H9 (cell line): ENCODE measurements at regions not wholly inside any gene's neighbourhood (a gene's known extent, or its start where the extent isn't known, plus 50 kb on each side); places are given as distances from the start of the nearest gene placed in this dataset.

ENCODE experiments used
- DNase-seq: peaks from one replicate; pipeline ENCODE4 v3.0.0-alpha.2; 2017
- H2AFZ ChIP-seq: one replicate; pipeline ENCODE4 v1.6.1; 2013; ENCODE audit warnings: mild to moderate bottlenecking, low read length, control low read depth, moderate library complexity
- H2AK5ac ChIP-seq: 2 replicates; pipeline ENCODE4 v1.6.1; 2013; ENCODE audit warnings: low read length, control low read depth, mixed read lengths; ENCODE audit not compliant: insufficient read length
- H2BK120ac ChIP-seq: one replicate; pipeline ENCODE4 v1.6.1; 2013; ENCODE audit warnings: low read depth, mild to moderate bottlenecking, low read length, control low read depth, inconsistent platforms; ENCODE audit not compliant: poor library complexity, severe bottlenecking
- H2BK12ac ChIP-seq: 2 replicates; pipeline ENCODE4 v1.6.1; 2013; ENCODE audit warnings: low read length, control low read depth, mixed read lengths, low read depth; ENCODE audit not compliant: insufficient read length
- H2BK15ac ChIP-seq: 2 replicates; pipeline ENCODE4 v1.6.1; 2013; ENCODE audit warnings: low read depth, low read length, control low read depth
- H2BK20ac ChIP-seq: one replicate; pipeline ENCODE4 v1.6.1; 2013; ENCODE audit warnings: low read depth, mild to moderate bottlenecking, low read length, control low read depth, inconsistent platforms; ENCODE audit not compliant: poor library complexity, severe bottlenecking
- H2BK5ac ChIP-seq: 2 replicates; pipeline ENCODE4 v1.6.1; 2013; ENCODE audit warnings: low read length, control low read depth, mixed read lengths; ENCODE audit not compliant: insufficient read length
- H3K14ac ChIP-seq: 2 replicates; pipeline ENCODE4 v1.6.1; 2013; ENCODE audit warnings: low read length, control low read depth; ENCODE audit not compliant: insufficient read depth
- H3K18ac ChIP-seq: 2 replicates; pipeline ENCODE4 v1.6.1; 2013; ENCODE audit warnings: low read depth, mild to moderate bottlenecking, mixed read lengths, low read length, control low read depth; ENCODE audit not compliant: insufficient read length
- H3K23ac ChIP-seq: 2 replicates; pipeline ENCODE4 v1.6.1; 2013; ENCODE audit warnings: low read length, control low read depth, mixed read lengths, low read depth; ENCODE audit not compliant: insufficient read length
- H3K23me2 ChIP-seq: 2 replicates; pipeline ENCODE4 v1.6.1; 2013; ENCODE audit warnings: low read depth, mild to moderate bottlenecking, mixed read lengths, low read length, control low read depth; ENCODE audit not compliant: insufficient read length, poor library complexity, severe bottlenecking
- H3K27ac ChIP-seq: 2 replicates; pipeline ENCODE4 v1.5.1; 2013; ENCODE audit warnings: low read length, control low read depth, mixed read lengths, low read depth; ENCODE audit not compliant: insufficient read length
- H3K27me3 ChIP-seq: 2 replicates; pipeline ENCODE4 v1.6.1; 2013; ENCODE audit warnings: low read length, control low read depth, inconsistent platforms; ENCODE audit not compliant: insufficient read depth
- H3K4ac ChIP-seq: 2 replicates; pipeline ENCODE4 v1.6.1; 2013; ENCODE audit warnings: low read depth, mild to moderate bottlenecking, control low read depth, inconsistent platforms, low read length, moderate library complexity
- H3K4me1 ChIP-seq: 2 replicates; pipeline ENCODE4 v1.6.1; 2013; ENCODE audit warnings: low read length, control low read depth, inconsistent platforms; ENCODE audit not compliant: insufficient read depth
- H3K4me2 ChIP-seq: 2 replicates; pipeline ENCODE4 v1.6.1; 2013; ENCODE audit warnings: low read length, control low read depth, mixed read lengths; ENCODE audit not compliant: insufficient read length, insufficient read depth
- H3K56ac ChIP-seq: 2 replicates; pipeline ENCODE4 v1.6.1; 2013; ENCODE audit warnings: low read depth, mild to moderate bottlenecking, mixed read lengths, low read length, control low read depth; ENCODE audit not compliant: insufficient read length
- H3K79me1 ChIP-seq: 2 replicates; pipeline ENCODE4 v1.6.1; 2013; ENCODE audit warnings: low read depth, mild to moderate bottlenecking, moderate library complexity, low read length, control low read depth, inconsistent platforms; ENCODE audit not compliant: insufficient read depth, poor library complexity, severe bottlenecking
- H3K79me2 ChIP-seq: 2 replicates; pipeline ENCODE4 v1.6.1; 2013; ENCODE audit warnings: low read length, control low read depth, inconsistent platforms; ENCODE audit not compliant: insufficient read depth
- H3K9ac ChIP-seq: 2 replicates; pipeline ENCODE4 v1.6.1; 2013; ENCODE audit warnings: low read length, control low read depth, mixed read lengths; ENCODE audit not compliant: insufficient read length; ENCODE audit errors: extremely low read depth
- H3K9me3 ChIP-seq: one replicate; pipeline ENCODE4 v1.6.1; 2013; ENCODE audit warnings: low read depth, low read length, inconsistent platforms; ENCODE audit not compliant: control insufficient read depth
- H3T11ph ChIP-seq: one replicate; pipeline ENCODE4 v1.6.1; 2013; ENCODE audit warnings: mild to moderate bottlenecking, low read length, control low read depth, inconsistent platforms
- H4K20me1 ChIP-seq: one replicate; pipeline ENCODE4 v1.6.1; 2013; ENCODE audit not compliant: control insufficient read depth, insufficient read length, insufficient read depth
- H4K5ac ChIP-seq: 2 replicates; pipeline ENCODE4 v1.6.1; 2013; ENCODE audit warnings: low read depth, mild to moderate bottlenecking, mixed read lengths, low read length, control low read depth; ENCODE audit not compliant: insufficient read length
- H4K8ac ChIP-seq: replicated peaks from 2 replicates; pipeline ENCODE4 v1.6.1; 2013; ENCODE audit warnings: low read length, control low read depth, mixed read lengths, low read depth; ENCODE audit not compliant: insufficient read length
- H4K91ac ChIP-seq: 2 replicates; pipeline ENCODE4 v1.6.1; 2013; ENCODE audit warnings: low read depth, mild to moderate bottlenecking, moderate library complexity, mixed read lengths, low read length, control low read depth; ENCODE audit not compliant: insufficient read length
- H3K27ac Mint-ChIP-seq, 3 experiments: 2 replicates in 2 of 3; 3 replicates in 1 of 3; pipeline ENCODE4 v1.8.0; 2020 to 2021; ENCODE audit warnings: mixed read lengths in 3 of 3, mild to moderate bottlenecking in 1 of 3, moderate library complexity in 1 of 3
- H3K27me3 Mint-ChIP-seq: 2 replicates; pipeline ENCODE4 v1.8.0; 2021; ENCODE audit warnings: low read depth, mild to moderate bottlenecking, moderate library complexity, mixed read lengths
- H3K36me3 Mint-ChIP-seq, 3 experiments: 2 replicates in 2 of 3; 3 replicates in 1 of 3; pipeline ENCODE4 v1.8.0; 2020 to 2021; ENCODE audit warnings: low read depth in 3 of 3, mixed read lengths in 3 of 3; ENCODE audit not compliant: insufficient read depth in 1 of 3
- H3K4me1 Mint-ChIP-seq, 2 experiments: 2 replicates each; pipeline ENCODE4 v1.8.0; 2020; ENCODE audit warnings: mixed read lengths in 2 of 2
- H3K4me3 Mint-ChIP-seq, 2 experiments: 2 replicates in 1 of 2; 3 replicates in 1 of 2; pipeline ENCODE4 v1.8.0; 2020 to 2021; ENCODE audit warnings: mild to moderate bottlenecking in 2 of 2, mixed read lengths in 2 of 2, moderate library complexity in 1 of 2
- H3K9me3 Mint-ChIP-seq, 2 experiments: 2 replicates in 1 of 2; 3 replicates in 1 of 2; pipeline ENCODE4 v1.8.0; 2020; ENCODE audit warnings: mild to moderate bottlenecking in 2 of 2, mixed read lengths in 2 of 2, moderate library complexity in 1 of 2
- WGBS: extraction: QIAGEN DNeasy Blood & Tissue Kit; methylation state at CpG from one replicate; pipeline ENCODE4 v1.1.7; 2013; ENCODE audit warnings: missing lambda C conversion rate, low lambda C conversion rate, mixed read lengths; ENCODE audit not compliant: insufficient read length; ENCODE audit errors: extremely low coverage; 5-methylcytosine and 5-hydroxymethylcytosine counted together
- TF ChIP-seq, protein P1 (sequence below): fragments of 200-600 bp; sonication (generic); conservative IDR thresholded peaks from 3 replicates; pipeline ENCODE4 v1.8.0; 2021; ENCODE audit warnings: antibody characterized with exemption, mild to moderate bottlenecking

- H3K27ac Mint-ChIP-seq: no peak overlapping the region
Observed at GRCh38 chr7:156344595-156344994, 296.0 kb upstream of the RNF32 start.

More at GRCh38 chr7:156344595-156344994, 296.0 kb upstream of the RNF32 start:
- Histone ChIP-seq H3K56ac (no peak overlapping the region), H2BK12ac (no peak overlapping the region), H3K4ac (no peak overlapping the region), H3K27ac (no peak overlapping the region), H3K4me1 (no peaks in the 10 kb centered on the region), H3T11ph (no peak overlapping the region), H3K4me2 (no peak overlapping the region), H4K5ac (no peak overlapping the region), H3K23ac (no peak overlapping the region), H2BK20ac (no peak overlapping the region), H2AK5ac (no peak overlapping the region), H3K27me3 (no peaks in the 10 kb centered on the region), H3K9ac (no peak overlapping the region), H2BK120ac (no peak overlapping the region), H2AFZ (no peak overlapping the region), H3K18ac (no peak overlapping the region), H4K8ac (no peak overlapping the region), H3K79me2 (no peaks in the 10 kb centered on the region), H3K79me1 (no peaks in the 10 kb centered on the region), H2BK5ac (no peak overlapping the region), H2BK15ac (no peak overlapping the region), H3K9me3 (no peaks in the 10 kb centered on the region), H4K20me1 (no peaks in the 10 kb centered on the region), H3K23me2 (no peaks in the 10 kb centered on the region), H4K91ac (no peak overlapping the region), H3K14ac (no peak overlapping the region)
- TF ChIP-seq, protein P1, sequence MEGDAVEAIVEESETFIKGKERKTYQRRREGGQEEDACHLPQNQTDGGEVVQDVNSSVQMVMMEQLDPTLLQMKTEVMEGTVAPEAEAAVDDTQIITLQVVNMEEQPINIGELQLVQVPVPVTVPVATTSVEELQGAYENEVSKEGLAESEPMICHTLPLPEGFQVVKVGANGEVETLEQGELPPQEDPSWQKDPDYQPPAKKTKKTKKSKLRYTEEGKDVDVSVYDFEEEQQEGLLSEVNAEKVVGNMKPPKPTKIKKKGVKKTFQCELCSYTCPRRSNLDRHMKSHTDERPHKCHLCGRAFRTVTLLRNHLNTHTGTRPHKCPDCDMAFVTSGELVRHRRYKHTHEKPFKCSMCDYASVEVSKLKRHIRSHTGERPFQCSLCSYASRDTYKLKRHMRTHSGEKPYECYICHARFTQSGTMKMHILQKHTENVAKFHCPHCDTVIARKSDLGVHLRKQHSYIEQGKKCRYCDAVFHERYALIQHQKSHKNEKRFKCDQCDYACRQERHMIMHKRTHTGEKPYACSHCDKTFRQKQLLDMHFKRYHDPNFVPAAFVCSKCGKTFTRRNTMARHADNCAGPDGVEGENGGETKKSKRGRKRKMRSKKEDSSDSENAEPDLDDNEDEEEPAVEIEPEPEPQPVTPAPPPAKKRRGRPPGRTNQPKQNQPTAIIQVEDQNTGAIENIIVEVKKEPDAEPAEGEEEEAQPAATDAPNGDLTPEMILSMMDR: no peak
- Mint-ChIP-seq H3K4me1 (no peaks in the 10 kb centered on the region), H3K4me3 (no peak overlapping the region), H3K27me3 (peaks cover 2% of the 10 kb centered on the region), H3K36me3 (no peaks in the 10 kb centered on the region), H3K9me3 (no peaks in the 10 kb centered on the region)
- 100% methylated on average over 3 of the region's 3 CpGs for WGBS
- no peak for DNase-seq
